Right renal cortex interstitium (tissue), 3 donors: ENCODE measurements at regions not wholly inside any gene's neighbourhood (a gene's known extent, or its start where the extent isn't known, plus 50 kb on each side); places are given as distances from the start of the nearest gene placed in this dataset.
"Not testable (repeated sequence)": the region's sequence is repeated elsewhere in the genome, so short reads cannot be mapped to it uniquely, and the experiment has no call there.

Experiments
- DNase-seq, 3 donors: peaks; one replicate each; pipeline ENCODE4 v3.0.0-alpha.2; 2013; ENCODE audit warnings: low read depth in 3 of 3, low spot score in 2 of 3

DNA sequence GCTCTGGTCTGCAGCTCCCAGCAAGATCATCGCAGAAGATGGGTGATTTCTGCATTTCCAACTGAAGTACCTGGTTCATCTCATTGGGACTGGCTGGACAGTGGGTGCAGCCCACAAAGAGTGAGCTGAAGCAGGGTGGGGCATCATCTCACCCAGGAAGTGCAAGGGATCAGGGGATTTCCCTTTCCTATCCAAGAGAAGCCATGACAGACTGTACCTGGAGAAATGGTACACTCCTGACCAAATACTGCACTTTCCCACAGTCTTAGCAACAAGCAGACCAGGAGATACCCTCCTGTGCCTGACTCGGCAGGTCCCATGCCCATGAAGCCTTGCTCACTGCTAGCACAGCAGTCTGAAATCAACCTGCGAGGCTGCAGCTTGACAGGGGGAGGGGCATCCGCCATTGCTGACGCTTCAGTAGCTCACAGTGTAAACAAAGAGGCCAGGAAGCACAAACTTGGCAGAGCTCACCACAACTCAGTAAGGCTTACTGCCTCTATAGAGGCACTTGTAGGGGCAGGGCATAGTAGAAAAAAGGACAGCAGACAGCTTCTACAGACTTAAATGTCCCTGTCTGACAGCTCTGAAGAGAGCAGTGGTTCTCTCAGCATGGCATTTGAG, 60.5 kb downstream of the AREG start:
- peak in 1 of 3 donors; percentile 4 for DNase-seq

GRCh38 chr4:74509363-74509762, 64.4 kb downstream of the AREG start:
- not testable (repeated sequence) for DNase-seq

DNA sequence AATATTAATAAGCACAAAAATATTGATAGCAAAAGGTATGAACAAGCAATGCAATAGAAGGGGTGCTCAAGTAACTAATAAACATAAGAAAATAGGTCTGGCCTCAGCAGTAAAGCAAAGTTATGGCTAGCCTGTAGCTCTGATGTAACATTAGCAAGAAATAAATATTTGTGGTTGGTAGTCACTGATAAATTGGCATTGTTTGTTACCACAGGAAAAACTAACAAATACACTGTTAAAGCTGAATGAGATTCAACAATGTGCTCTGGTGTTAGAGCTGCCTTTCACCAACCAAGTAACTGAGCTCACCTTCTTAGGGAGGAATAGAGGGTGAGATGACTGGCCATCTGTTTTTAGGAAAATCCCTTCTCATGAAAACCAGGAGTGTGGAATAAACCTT, 71.4 kb downstream of the AREG start:
- no peak for DNase-seq

DNA sequence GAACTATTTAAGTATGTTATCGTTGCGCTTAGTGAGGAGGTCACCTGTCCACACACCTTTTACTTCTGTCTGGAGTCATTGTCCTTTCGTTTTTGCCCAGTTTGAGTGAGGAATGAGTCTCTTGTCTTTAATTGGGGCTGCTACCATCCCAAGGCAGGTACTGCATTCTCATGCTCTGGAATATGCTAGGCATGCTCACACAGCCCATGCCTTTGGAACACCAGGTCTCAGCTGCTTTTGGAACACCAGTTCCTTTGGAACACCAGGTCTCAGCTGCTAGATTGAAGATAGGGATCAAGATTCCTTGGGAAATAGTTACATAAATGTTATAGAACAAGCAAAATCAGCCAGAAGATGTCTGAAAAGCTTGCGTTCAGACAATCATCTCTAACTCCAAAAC, 73.1 kb downstream of the AREG start:
- no peak for DNase-seq

DNA sequence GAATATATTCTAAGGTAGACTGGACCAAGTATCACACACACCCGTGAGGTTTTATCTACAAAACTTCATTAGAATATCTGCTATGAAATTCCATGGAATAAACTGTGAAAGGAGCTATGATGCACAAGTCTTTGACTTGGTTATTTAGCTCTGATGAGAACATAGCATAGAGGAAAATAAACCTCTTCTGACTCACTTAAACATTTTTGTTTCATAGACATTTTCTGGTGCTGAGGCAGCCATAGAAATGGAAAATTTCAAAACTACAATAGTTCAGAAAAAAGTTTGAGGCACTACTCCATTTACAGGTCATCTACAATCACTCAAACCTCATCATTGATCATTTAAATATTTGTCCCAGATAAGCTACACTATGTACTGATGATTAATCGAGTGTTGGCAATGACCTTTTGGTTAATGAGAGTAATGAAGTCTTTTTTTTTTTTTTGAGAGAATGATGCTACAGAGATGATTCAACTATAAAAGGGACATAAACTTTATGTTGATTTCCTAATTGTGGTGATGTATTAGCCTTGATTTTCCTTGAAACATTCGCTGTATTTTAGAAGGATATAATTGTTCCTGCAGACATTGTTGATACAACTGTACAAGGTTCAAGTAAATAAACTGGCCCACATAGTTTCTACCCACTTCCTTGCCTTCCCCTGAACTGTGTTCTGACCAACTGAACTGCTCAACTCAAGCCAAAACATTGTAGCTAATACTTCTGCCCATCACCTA, 77.5 kb downstream of the AREG start:
- DNase-seq = no peak

GRCh38 chr4:74523096-74523495, 78.2 kb downstream of the AREG start:
- DNase-seq = no peak

DNA sequence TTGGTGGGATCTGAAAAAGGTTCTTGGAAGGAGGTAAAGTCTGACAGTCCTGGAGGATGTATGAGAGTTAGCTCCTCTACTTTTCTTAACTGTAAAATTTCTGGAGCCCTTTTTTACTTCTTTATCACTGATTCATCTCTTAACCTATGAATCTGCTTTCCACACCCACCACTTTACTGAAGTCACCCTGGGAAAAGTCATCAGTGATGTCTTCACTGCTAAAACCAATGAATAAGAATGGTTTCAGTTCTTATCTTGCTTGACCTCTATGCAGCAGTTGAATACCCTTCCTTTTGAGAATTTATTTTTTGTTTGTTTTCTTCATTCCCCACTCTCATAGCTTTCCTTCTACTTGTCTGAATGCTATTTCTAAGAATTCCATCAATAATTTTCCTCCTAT, 80.0 kb downstream of the AREG start:
- DNase-seq = no peak

- DNase-seq = no peak
These were observed 82.1 kb downstream of the AREG start for GRCh38 chr4:74527049-74527448.

DNA sequence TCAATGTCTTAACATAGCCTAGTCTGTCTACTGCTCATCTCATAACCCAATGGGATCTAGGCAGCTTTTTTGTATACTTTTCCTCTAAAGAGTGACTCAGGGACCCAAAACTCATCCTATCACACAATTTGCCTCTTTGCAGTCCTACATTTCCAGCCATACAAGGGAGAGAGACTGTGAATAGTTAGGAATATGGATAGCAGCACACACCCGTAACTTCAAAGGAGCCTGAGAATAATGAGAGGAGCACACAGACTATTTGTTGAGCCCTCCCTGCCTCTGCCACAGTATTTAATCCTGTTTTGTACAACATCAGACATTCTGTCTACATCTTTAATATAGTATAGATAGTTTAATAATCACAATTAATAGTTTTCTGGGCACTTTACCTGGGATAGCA, 83.2 kb downstream of the AREG start:
- no peak for DNase-seq

DNA sequence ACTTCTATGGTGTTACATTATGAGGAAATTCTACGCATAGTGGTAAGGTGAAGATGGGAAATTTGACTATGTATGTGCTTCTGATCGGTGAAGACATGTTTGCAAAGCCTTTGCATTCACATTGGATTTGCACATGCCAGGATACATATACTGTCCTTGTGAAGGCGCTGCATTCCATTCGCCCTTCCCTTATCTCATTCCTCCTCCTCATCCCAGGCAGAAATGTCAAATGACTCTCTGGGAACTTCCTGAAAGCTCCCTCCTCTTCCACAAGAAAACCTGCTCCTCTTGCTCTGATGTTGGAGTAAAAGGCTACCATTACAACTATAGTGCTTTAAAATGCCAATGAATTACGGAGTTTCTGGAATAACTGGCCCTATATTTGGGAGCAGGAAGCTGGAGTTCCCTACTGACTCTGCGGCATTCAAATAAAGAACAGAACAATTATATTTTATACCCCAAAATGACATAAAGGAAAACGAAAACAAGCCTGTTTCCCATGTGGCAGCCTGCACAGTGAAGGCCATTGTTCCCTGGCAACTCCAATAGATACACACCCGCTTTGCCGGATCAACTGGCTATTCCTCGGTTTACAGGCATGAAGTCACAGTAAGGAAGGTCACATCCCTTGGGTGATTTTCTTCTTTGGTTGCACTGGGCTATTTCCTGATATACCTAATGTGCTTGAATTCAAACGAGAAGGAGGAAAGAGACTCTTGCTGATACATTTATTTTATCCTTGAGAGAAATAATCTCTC, 84.5 kb downstream of the AREG start:
- DNase-seq = no peak

- peak; percentile 10 to 17 (median 16) for DNase-seq
These were observed 87.2 kb downstream of the AREG start for GRCh38 chr4:74531963-74532794.

DNA sequence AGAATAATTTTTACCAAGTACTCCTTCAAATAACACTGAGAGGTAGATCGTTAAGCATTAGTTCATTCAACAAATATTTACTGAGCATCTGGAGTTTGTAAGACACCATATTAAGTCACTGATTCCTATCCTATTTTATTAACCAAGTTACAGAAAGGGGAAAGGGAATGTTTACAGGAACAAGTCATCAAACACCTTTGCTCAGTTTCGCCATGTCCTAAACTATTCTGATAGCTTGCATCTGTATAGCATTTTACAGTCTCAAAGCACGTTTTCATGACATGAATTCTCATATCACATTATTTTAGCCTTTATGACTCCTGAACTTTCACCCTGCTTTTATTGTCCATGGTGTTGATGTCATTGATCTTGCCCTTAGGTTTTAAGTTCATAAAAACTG, 89.2 kb downstream of the AREG start:
- DNase-seq = no peak

GRCh38 chr4:74534936-74535335, 90.0 kb downstream of the AREG start:
- DNase-seq = no peak

- no peak for DNase-seq
These were observed 90.6 kb downstream of the AREG start for GRCh38 chr4:74535512-74535911.

DNA sequence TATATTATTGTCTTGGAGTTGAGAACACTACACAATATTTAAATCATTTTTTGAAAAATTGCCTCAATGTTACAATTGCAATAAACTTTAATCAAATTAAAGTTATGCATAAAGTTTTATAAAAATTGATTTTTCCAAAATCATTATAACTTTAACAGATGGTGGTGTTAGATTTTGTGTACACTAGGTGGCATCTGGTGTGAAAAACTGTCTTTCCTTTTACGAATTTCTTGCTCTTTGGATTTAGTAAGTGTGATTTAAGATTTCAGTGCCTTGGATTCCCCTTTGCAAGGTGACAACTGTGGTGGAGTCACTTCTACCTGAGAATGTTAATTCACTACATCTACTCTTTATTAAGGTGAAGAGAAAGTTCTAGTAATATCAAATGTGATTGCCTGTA, 91.6 kb downstream of the AREG start:
- no peak for DNase-seq

GRCh38 chr4:74537459-74537858, 92.5 kb downstream of the AREG start:
- no peak for DNase-seq

- no peak for DNase-seq
These were observed 94.3 kb downstream of the AREG start for GRCh38 chr4:74539044-74539790.

- no peak for DNase-seq
These were observed 95.3 kb downstream of the AREG start for GRCh38 chr4:74540193-74540592.

DNA sequence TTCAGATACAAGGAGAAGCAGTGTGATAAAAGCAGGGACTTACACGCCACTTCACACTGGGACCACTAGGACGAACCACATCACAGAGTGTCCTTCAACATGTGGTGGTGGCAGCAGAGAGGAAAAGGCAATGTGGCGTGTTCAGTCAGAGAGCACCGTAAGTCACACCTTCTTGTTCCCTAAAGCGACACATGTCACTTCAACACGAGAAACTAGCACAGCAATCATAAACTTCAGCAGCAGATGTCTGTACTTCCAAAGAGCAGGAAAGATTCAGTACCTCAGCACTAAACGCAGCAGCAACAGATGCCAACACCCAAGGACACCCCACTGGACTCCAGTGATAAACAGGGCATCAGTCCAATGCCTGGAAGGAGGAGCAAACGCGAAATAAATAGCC, 96.7 kb downstream of the AREG start:
- no peak for DNase-seq

DNA sequence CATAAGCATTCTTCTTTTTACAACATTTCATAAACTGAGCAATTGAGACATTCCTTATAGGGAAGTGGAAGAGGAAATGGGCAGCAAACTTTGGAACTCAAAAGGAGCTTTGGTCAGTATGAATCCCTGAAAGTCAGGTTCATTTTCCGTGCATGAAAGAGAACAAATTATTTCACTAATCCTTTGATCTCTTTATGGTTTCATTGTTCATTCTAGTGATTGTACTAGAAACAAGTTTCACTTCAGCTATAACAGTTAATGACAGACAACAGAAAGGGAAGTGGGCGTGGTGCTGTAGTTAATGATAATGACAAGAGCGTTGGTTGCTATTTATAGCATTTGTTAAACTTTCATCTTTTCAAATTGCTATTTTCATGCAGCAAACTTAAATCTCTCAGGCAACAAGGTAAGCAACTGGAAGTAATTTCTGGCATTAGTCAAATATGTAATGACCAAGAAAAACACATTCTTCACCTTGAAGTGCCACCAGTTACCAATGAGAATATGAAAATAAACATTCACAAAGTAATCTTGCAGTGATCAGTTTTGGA, 98.4 kb downstream of the AREG start:
- DNase-seq = no peak
